MCF 10A (cell line): ENCODE measurements at regions not wholly inside any gene's neighbourhood (a gene's known extent, or its start where the extent isn't known, plus 50 kb on each side); places are given as distances from the start of the nearest gene placed in this dataset.

ENCODE experiments used
- BruUV-seq: library from RNA; stranded (reverse); fragments of 400-500 nt; replicated peaks from 2 replicates; lab custom pipeline; 2021; lab: Mats Ljungman, UMichigan
- CTCF ChIA-PET: fragments of 300-600 bp; sonication (Branson Sonifier 250); formaldehyde crosslinking; extraction: SDS; loops from one replicate; lab custom pipeline; 2021; ENCODE audit warnings: antibody characterized with exemption, inconsistent platforms; lab: Yijun Ruan, JAX
- POLR2A ChIA-PET: fragments of 300-600, 350-650 bp; sonication (Branson Sonifier 250); formaldehyde crosslinking; extraction: SDS; loops from one replicate; lab custom pipeline; 2020; ENCODE audit warnings: antibody characterized with exemption, inconsistent platforms; lab: Yijun Ruan, JAX
- DNase-seq: peaks from one replicate; pipeline ENCODE4 v3.0.0-alpha.2; 2018; ENCODE audit not compliant: unreplicated experiment
- H3K27ac Mint-ChIP-seq: one replicate; pipeline ENCODE4 v1.8.0; 2022; ENCODE audit warnings: mild to moderate bottlenecking, low read depth, mixed read lengths; ENCODE audit not compliant: unreplicated experiment
- H3K27me3 Mint-ChIP-seq: one replicate; pipeline ENCODE4 v1.8.0; 2022; ENCODE audit warnings: mixed read lengths; ENCODE audit not compliant: insufficient read depth, unreplicated experiment
- H3K36me3 Mint-ChIP-seq: one replicate; pipeline ENCODE4 v1.8.0; 2022; ENCODE audit warnings: mild to moderate bottlenecking, moderate library complexity, mixed read lengths; ENCODE audit not compliant: insufficient read depth, unreplicated experiment
- H3K4me1 Mint-ChIP-seq: one replicate; pipeline ENCODE4 v1.8.0; 2022; ENCODE audit warnings: mixed read lengths; ENCODE audit not compliant: insufficient read depth, unreplicated experiment
- H3K4me3 Mint-ChIP-seq: one replicate; pipeline ENCODE4 v1.8.0; 2022; ENCODE audit warnings: mild to moderate bottlenecking, moderate library complexity, mixed read lengths; ENCODE audit not compliant: unreplicated experiment
- H3K9me3 Mint-ChIP-seq: one replicate; pipeline ENCODE4 v1.8.0; 2022; ENCODE audit warnings: mixed read lengths; ENCODE audit not compliant: unreplicated experiment
- intact Hi-C: fragments of 100-400 bp; cut with micrococcal nuclease; formaldehyde crosslinking; loops from 2 replicates; pipeline ENCODE4 v1.14.1; 2022
- TF ChIP-seq, protein P1 (sequence below): fragments of 200-600 bp; IDR thresholded peaks from one replicate; pipeline ENCODE4 v1.8.0; 2022; ENCODE audit warnings: antibody characterized with exemption, mild to moderate bottlenecking; ENCODE audit not compliant: unreplicated experiment

DNA sequence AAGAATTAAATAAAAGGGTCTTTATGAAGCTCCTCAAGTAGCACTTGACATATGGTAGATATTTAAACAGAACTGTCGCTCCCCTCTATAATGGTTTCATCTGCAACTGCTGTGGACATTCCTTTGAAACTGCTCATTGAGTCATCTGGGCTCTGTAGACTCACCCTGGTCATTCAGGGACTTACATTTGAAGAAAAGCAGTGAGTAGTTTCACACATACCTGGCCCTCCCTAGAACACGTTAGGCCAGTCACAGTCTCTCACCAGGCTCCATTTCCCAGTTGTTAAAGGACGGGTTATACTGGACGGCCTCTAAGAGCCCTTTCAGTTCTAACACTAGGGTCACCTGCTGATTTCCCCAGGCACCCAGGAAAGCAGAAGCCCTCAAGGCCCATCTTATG, 217.0 kb downstream of the BCL11B start:
- Mint-ChIP-seq H3K9me3 (peaks cover 36% of the 10 kb centered on the region), H3K4me3 (no peak overlapping the region), H3K4me1 (peaks cover 5% of the 10 kb centered on the region), H3K27ac (no peak overlapping the region), H3K27me3 (no peaks in the 10 kb centered on the region), H3K36me3 (no peaks in the 10 kb centered on the region)
- TF ChIP-seq, protein P1, sequence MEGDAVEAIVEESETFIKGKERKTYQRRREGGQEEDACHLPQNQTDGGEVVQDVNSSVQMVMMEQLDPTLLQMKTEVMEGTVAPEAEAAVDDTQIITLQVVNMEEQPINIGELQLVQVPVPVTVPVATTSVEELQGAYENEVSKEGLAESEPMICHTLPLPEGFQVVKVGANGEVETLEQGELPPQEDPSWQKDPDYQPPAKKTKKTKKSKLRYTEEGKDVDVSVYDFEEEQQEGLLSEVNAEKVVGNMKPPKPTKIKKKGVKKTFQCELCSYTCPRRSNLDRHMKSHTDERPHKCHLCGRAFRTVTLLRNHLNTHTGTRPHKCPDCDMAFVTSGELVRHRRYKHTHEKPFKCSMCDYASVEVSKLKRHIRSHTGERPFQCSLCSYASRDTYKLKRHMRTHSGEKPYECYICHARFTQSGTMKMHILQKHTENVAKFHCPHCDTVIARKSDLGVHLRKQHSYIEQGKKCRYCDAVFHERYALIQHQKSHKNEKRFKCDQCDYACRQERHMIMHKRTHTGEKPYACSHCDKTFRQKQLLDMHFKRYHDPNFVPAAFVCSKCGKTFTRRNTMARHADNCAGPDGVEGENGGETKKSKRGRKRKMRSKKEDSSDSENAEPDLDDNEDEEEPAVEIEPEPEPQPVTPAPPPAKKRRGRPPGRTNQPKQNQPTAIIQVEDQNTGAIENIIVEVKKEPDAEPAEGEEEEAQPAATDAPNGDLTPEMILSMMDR, result no peak
- CTCF ChIA-PET, result no interaction called here
- intact Hi-C loops, result no loop called here
- POLR2A ChIA-PET, result interaction anchor here (0.7 kb wide), 1 partner anchor 50 kb away, joined by 3 read pairs; no protein-coding TSS in a partner anchor
- BruUV-seq, result no TSS peak
- peak; percentile 5 for DNase-seq

DNA sequence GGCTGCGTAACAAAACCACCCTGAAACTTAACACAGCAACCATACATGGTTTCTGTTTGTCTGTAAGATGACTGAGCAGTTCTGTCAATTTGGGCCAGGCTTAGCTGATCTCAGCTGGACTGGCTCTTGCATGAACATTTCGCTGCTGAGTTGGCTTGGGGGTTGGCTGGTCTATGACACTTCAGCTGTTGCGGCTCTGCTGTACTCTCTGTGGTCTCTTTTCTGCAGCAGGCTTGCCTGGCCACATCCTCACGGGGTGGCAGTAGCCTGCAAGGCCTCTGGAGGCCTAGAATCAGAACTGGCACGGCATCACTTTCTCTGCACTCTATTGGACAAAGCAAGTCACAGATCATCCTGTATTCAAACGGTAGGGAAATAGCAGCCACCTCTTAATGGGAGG, 216.2 kb downstream of the BCL11B start:
- CTCF ChIA-PET, result interaction anchor here (0.6 kb wide), 1 partner anchor 141 kb away, joined by 3 read pairs; no protein-coding TSS in a partner anchor

DNA sequence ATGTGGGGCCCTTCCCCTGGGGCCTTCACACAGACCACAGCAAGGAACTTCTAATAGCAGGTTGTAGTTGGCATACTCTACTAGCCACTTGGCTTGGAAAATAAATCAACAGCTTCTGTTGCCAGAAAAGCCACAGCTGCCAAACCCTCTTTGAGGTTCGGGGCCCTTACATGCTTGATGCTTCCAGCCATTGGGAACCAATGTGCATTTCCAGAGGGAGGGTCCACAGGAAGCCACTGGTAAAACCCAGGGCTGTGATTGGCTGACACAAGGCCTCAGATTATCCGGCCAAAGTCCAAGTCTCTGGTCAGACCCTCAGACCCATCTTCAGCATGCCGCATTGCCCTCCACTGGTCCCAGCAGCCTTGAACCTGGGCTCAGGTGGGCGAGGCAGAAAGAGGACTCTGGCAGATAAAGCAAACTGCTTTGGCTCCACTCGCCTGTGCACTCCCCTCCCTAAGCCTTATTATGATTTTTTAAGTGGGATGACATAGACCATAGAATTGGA, 214.4 kb downstream of the BCL11B start:
- Mint-ChIP-seq H3K4me1 (peaks cover 5% of the 10 kb centered on the region), H3K36me3 (no peaks in the 10 kb centered on the region), H3K27ac (no peak overlapping the region), H3K27me3 (no peaks in the 10 kb centered on the region), H3K4me3 (no peak overlapping the region), H3K9me3 (peaks cover 14% of the 10 kb centered on the region)
- no peak for DNase-seq
- ChIA-PET POLR2A (interaction anchor here (0.6 to 0.7 kb wide), 2 partner anchors 102 to 550 kb away, joined by 3 to 4 read pairs; no protein-coding TSS in a partner anchor), CTCF (no interaction called here)
- no TSS peak for BruUV-seq
- intact Hi-C loops, result no loop called here
- TF ChIP-seq, protein P1, result no peak

More for the DNA sequence above, 216.2 kb downstream of the BCL11B start:
- Mint-ChIP-seq H3K27ac (no peak overlapping the region), H3K27me3 (no peaks in the 10 kb centered on the region), H3K4me1 (peaks cover 5% of the 10 kb centered on the region), H3K9me3 (peaks cover 29% of the 10 kb centered on the region), H3K36me3 (no peaks in the 10 kb centered on the region), H3K4me3 (no peak overlapping the region)
- TF ChIP-seq, protein P1, result no peak
- intact Hi-C loops, result no loop called here
- no peak for DNase-seq
- POLR2A ChIA-PET, result interaction anchor here (0.6 kb wide), 3 partner anchors 50 to 435 kb away, joined by 3 read pairs; no protein-coding TSS in a partner anchor
- BruUV-seq, result no TSS peak

DNA sequence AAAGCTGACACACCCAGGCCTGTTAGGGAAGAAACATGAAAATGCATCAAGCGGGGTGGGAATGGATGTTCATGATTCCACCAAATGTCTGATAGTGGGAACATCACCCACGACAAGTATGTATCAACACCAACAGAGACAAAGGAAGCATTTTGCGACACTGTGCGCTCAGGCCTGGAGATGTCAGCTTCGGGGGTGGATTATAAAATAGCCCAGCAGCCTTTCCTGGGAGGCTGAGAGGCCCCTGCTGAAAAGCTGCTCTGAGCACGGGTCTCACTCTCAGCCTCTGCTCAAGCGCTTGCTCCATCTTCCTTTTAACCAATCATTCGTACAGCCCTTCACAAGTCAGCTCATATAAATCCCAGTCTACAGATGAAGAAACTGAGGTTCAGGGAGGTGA, 213.5 kb downstream of the BCL11B start:
- TF ChIP-seq, protein P1, result no peak
- no TSS peak for BruUV-seq
- intact Hi-C loops, result no loop called here
- POLR2A ChIA-PET, result interaction anchor here (0.6 kb wide), 1 partner anchor 103 kb away, joined by 4 read pairs; no protein-coding TSS in a partner anchor
- Mint-ChIP-seq H3K4me3 (no peak overlapping the region), H3K4me1 (peaks cover 8% of the 10 kb centered on the region), H3K27ac (no peak overlapping the region), H3K9me3 (peaks cover 5% of the 10 kb centered on the region), H3K27me3 (no peaks in the 10 kb centered on the region), H3K36me3 (no peaks in the 10 kb centered on the region)
- CTCF ChIA-PET, result no interaction called here
- no peak for DNase-seq
